Activated CD4-positive, alpha-beta T cell treated with anti-CD3 and anti-CD28 coated beads, Interleukin-2, amount 50 U/mL, for 48 hours (primary cell): ENCODE measurements at regions not wholly inside any gene's neighbourhood (a gene's known extent, or its start where the extent isn't known, plus 50 kb on each side); places are given as distances from the start of the nearest gene placed in this dataset.

Experiments used
- DNase-seq, 2 experiments: peaks; one replicate each; pipeline ENCODE4 v3.0.0-alpha.2; 2020

DNA sequence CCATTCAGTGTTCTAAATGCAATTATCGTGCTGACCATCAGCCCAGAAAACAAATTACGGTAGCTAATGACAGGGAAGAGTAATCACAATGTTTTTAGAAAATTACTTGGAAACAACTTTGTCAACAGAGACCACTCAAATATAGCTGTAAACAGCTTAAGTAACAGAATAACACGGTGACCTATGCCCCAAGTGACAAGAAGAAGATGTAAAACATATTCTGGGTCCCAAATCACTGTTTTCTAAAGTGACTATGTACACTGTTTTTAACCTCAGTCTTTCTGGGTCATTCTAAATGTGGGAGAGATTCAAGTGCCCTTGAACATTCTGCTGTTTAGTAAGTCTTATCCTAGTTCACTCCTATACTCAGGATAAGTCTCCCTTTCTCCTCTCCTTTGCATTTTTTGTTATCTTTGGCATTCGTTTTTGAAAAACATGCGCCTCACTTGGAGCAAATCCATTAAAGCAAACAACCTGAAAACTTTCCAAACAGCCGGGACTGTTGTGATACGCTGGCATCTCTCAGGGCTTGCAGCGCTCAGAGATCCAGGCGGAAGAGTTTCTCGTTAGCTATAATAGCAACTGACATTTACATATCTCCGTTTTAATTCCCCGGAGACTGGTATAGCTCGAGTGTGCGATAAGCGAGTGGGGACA lies 114.5 kb upstream of the SOX4 start:
- DNase-seq, result no peak

GRCh38 chr6:21486115-21486514 lies 107.4 kb upstream of the SOX4 start:
- no peak for DNase-seq

DNA sequence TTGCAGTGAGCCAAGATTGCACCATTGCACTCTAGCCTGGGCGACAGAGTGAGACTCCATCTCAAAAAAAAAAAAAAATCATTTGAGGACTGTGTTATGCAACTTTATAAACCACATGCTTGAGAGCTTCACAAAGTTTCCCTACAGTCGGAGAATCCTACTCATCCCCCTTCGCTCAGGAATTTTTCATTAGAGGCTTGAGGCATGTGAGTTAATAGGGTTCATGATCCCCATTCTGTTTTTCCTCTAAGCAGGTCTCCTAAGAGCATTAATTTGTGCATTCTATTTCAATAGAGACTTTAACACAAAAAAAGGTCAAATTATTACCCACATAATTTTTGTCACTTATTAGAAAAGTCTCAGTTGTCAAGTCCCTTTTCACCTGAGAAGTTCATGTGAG lies 103.7 kb upstream of the SOX4 start:
- no peak for DNase-seq

GRCh38 chr6:21491955-21492354 lies 101.6 kb upstream of the SOX4 start:
- DNase-seq, result no peak

DNA sequence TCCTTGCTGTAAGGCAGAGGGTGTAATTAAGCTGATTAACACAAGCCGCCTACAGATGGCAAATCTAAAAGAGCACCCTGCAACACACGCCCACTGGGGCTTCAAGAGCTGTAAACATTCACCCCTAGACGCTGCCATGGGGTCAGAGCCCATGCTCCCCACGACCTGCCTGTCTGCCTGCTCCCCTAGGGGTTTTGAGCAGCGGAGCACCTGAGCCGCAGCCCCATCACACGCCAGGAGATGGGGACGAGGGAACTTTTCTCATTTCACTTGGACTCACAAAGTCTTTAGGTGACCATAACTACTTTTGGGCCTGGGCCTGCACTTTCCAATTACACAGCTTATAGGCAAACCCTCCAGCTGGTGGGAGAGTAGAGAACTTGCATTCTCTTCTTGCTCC lies 99.0 kb upstream of the SOX4 start:
- no peak for DNase-seq

GRCh38 chr6:21496196-21496595 lies 97.4 kb upstream of the SOX4 start:
- no peak for DNase-seq

GRCh38 chr6:21496706-21497105 lies 96.8 kb upstream of the SOX4 start:
- DNase-seq, result no peak

GRCh38 chr6:21500314-21501020 lies 93.1 kb upstream of the SOX4 start:
- no peak for DNase-seq

- no peak for DNase-seq
Measured at GRCh38 chr6:21501021-21501354, 92.6 kb upstream of the SOX4 start.

DNA sequence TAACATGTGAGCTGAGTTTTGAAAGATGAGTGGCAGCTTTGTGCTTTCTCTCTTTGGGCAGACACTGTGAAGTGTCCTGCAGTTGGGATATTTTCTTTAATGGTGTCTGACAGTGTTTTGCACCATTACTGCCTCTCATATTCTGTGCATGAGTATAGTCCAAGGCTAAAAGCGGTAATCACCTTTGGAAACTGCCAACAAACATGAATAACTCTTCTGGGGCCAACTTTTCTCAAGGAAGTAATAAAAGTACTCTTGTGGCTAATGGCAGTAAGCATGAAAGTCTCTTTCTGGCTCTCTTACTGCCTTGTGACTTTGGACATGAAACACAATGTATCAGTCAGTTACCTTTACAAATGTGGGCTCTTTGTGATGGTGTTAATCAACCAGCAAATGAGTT lies 91.7 kb upstream of the SOX4 start:
- DNase-seq, result no peak

GRCh38 chr6:21502682-21503081 lies 90.9 kb upstream of the SOX4 start:
- DNase-seq, result no peak

DNA sequence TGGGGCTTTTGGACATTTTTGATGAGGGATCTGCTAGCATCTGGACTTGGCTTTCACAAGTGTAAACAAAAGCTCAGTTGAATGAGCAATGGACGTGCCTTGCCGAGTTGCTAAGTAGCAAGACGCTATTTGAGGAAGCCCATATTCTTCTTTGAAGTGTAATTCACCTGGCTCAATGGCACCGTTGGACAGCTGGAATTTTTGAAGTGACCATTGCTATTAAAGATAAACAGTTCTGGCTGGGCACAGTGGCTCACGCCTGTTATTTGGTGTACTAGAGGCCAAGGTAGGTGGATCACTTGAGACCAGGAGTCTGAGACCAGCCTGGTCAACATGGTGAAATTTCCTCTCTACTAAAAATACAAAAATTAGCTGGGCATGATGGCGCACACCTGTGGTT lies 88.8 kb upstream of the SOX4 start:
- no peak for DNase-seq

DNA sequence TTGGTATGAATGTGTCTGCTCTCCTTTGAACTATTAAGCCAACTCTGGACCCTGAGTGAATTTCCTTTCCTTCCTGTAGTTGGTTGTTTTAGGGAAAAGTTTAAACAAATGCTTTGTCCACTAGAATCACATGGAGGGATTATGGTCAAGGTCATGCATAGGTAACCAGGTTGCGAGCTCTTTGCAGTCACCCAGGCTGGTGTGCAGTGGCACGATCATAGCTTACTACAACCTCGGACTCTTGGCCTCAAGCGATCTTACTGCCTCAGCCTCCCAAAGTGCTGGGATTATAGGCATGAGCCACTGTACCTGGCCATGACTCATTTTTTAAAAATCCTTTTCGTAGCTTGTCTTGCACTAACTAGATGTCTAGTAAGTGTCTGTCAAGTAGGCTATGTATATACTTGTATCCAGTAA lies 88.0 kb upstream of the SOX4 start:
- DNase-seq, result no peak

GRCh38 chr6:21506126-21506525 lies 87.4 kb upstream of the SOX4 start:
- no peak for DNase-seq

DNA sequence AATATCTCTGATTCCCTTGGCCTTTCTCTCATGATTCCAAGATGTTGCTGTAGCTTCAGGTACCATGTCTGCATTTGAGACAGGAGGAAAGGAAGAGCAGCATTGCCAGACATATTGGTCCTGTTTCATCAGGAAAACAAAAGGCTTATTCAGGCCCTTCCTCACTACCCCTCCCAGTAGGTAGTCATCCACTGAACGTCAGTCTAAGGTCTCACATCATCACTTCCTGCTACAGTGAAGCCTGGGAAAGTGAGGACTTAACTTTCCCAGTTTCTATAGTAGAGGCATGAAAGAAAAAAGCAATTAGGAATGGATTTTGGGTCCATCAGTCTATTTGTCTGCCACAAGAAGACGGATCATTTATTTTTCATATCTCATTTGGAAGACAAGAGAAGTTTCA lies 85.7 kb upstream of the SOX4 start:
- no peak for DNase-seq

GRCh38 chr6:21508753-21509152 lies 84.8 kb upstream of the SOX4 start:
- DNase-seq, result no peak

- DNase-seq, result no peak
Measured at GRCh38 chr6:21511891-21512550, 81.5 kb upstream of the SOX4 start.

DNA sequence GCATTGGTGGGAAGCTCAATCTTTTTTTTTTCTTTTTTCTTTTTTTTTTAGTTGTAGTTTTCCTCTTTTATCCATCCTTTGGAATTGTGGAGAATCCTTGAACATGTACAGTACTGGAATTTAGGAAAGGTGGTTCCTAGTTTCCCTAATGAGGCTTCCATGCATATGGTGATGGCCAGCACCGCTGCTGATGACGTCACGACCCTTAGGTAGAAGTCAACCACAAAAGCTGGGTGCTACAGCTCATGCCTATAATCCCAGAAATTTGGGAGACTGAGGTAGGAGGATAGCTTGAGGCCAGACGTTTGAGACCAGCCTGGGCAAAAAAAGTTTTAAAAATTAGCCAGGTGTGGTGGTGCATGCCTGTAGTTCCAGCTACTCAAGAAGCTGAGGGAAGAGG lies 79.3 kb upstream of the SOX4 start:
- no peak for DNase-seq

GRCh38 chr6:21518317-21518716 lies 75.2 kb upstream of the SOX4 start:
- DNase-seq, result no peak

- DNase-seq, result no peak
Measured at GRCh38 chr6:21519642-21520041, 73.9 kb upstream of the SOX4 start.

GRCh38 chr6:21521276-21521675 lies 72.3 kb upstream of the SOX4 start:
- no peak for DNase-seq

GRCh38 chr6:21522143-21522747 lies 71.3 kb upstream of the SOX4 start:
- no peak for DNase-seq

DNA sequence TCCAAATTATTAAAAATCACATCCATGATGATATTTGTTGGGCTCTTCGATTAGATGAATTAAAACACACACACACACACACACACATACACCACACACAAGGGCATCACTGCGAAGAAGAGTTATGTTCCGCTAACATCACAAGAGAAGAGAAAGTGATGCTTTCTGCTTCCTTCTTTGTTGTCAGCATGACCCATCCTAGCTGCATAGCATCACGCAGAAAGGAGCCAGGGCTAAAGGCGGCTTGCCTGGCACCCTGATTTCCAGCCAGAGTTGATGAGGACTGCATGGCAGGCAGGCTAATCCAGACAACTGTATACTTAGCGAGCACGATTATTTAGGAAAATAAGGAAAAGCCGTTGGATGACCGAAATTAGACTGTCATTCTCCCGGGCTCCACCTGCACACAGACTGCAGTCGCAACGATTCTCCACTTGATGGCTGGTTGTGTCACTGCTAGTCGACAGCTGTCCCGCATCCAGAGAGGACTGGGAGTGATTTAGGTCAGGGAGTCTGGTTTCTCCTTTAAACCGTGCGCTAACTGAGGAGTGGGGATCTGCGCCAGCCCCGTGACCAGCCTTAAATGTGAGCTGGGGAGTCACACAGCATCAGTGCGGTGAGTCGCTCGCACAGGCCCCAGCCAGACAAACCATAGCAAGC lies 70.6 kb upstream of the SOX4 start:
- DNase-seq, result no peak

DNA sequence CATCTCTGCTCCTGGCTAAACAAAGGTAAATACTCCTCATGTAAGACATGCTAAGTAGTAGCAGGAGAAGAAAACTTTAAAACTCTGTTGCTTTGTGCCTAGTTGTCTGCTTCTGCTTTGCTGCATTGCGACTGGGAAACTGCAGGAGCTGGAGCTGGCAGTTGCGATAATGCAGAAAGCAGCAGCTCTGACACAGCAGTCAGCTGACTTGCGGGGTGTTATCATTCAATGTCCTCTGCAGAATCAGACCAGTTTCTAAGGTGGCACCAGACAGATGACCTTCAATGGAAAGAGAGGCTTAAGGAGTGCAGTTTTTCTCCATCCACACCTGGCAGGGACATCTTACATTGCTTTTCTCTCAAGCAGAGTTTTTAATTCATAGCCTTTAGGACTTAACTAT lies 69.9 kb upstream of the SOX4 start:
- DNase-seq, result no peak
